IPS-NIHi7 (cell line): ENCODE measurements at regions not wholly inside any gene's neighbourhood (a gene's known extent, or its start where the extent isn't known, plus 50 kb on each side); places are given as distances from the start of the nearest gene placed in this dataset.
"Not testable (repeated sequence)": the region's sequence is repeated elsewhere in the genome, so short reads cannot be mapped to it uniquely, and the experiment has no call there.

Source experiments
- DNase-seq: peaks from one replicate; pipeline ENCODE4 v3.0.0; 2012; ENCODE audit warnings: mixed read lengths; ENCODE audit errors: extremely low spot score

DNA sequence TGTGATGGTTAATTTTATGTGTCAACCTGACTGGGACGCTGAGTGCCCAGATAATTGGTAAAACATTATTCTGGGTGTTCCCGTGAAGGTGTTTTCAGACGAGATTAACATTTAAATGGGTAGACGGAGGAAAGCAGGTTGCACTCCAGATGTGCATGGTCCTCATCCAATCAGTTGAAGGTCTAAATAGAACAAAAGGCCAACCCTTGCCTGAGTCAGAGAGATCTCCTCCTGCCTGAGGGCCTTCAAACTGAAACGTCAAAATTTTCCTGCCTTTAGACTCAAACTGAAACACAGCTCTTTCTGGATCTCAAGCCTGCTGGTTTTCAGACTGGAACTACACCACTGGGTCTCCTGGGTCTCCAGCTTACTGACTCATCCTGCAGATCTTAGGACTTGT is 73.5 kb downstream of the NPIPA8 start:
- not testable (repeated sequence) for DNase-seq

DNA sequence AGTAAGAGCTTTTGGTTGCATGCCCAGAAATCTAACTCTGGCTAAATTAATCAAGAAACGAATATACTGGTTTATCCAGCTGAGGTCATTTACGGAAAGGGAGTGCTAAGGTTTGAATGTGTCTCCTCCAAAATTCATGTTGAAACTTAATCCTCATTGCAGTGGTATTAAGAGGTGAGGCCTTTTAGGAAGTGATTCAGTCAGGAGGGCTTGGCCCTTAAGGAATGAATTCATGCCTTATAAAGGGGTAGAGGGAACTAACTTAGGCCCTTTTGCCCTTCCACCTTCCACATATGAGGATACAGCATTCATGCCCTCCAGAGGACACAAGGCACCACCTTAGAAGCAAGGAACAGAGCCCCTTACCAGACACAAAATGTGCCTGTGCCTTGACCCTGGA is 74.7 kb downstream of the NPIPA8 start:
- DNase-seq: not testable (repeated sequence)

DNA sequence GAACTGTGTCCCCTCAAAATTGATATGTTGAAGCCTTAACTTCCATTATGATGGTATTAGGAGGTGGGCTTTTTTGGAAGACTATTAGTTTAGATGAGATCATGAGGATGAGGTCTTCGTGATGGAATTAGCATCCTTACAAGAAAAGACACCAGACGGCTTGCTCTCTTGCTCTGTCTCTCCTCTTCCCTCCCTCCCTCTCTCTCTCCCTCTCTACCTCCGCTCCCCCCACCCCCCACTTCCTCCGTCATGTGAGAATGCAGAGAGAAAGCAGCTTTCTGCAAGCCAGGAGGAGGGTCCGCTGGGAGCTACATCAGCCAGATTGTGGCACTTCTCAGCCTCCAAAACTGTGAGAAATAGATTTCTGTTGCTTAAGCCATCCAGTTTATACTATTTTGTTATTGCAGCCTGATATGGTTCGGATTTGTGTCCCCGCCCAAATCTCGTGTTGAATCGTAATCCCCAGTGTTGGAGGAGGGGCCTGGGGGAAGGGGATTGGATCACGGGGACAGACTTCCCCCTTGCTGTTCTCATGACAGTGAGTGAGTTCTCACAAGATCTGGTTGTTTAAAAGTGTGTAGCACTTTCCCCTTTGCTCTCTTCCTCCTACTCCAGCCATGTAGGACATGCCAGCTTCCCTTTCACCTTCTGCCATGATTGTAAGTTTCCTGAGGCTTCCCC is 76.9 kb downstream of the NPIPA8 start:
- not testable (repeated sequence) for DNase-seq

DNA sequence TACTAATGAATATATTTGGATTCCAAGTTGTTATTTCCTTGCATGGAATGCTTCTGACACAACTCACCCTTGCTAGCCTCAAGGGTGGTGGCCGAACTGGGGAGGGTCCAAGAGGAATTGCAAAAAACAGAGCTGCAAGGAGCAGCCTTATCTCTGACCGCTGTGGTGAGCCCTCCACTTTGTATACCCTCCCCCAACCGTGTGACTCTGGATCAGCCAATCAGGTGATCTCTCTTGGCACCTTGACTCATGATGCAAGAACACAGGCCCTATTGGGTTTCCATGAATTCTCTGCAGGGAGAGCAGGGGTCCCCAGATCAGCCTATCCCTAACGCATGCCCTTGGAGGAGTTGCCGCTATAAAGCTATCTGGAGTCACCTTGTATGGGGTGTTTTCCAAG is 83.6 kb downstream of the NPIPA8 start:
- not testable (repeated sequence) for DNase-seq

DNA sequence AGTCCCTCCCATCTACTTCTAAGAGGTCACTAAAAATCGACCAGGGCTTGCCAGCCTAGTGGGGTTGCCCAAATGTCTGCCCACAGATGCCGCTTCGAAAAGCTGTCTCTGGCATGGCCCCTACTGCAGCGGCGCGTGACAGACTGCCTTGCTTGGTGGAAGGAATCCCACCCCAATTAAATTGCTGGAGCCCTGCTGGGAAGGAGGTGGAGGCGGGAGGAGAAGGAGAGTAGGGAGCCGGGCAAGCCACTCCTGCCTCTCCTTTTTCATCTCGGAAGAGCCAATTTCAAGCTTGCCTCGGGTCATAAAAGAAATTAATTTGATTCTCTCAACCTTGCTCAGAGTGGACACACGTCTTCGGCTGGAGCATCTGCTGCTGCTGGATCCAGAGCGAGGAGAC is 106.0 kb downstream of the NPIPA8 start:
- peak; percentile 15 for DNase-seq

DNA sequence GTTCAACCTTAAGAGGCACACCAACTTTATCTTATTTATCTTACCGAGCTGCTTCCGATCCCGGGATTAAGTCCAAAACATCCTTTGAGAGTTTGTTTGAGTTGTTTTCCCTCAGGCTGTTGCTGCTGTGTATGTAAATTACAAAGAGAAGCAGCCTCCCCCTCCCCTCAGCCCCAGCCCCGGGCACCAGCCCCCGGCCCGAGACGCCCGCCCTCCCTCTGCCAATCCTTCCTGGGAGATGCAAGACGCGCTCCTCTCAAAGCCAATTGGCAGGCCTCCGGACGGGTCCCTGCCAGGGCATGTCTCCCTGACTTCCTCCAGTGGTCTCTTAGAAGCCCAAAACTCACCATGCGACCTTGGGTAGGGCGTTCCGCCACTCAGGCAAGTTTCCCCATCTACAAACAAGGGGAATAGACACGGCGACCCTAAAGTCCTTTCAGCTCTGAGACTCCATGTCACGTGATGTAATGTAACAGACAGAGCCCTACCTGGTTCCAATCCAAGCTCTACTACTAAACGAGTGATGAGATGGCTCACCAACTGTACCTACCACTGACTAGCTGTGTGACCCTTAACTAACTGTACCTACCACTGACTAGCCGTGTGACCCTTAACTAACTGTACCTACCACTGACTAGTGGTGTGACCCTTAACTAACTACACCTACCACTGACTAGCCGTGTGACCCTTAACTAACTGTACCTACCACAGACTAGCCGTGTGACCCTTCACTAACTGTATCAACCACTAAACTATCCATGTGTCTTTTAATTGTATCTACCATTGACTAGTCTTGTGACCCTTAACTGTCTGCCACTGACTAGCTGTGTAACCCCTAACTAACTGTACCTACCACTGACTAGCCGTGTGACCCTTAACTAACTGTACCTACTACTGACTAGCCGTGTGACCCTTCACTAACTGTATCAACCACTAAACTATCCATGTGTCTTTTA is 114.2 kb downstream of the NPIPA8 start:
- not testable (repeated sequence) for DNase-seq

DNA sequence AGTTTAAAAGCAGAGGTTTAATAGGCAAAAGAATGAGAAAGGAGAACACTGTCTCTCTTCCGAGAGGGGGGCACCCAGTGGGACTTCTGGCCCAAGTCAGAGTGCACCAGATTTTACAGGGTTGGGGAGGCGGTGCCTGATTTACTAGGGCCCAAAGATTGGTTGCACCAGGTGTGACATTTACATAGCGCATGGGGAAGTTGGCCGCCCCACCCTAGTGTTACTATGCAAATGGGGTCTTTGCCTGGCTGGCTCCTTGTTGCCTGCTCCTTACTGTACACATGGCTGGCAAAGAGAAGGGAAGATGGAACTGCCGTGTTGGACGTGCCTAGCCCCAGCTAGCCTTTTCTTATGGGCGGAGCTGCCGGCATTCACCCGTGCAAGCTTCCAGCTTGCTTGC is 118.8 kb downstream of the NPIPA8 start:
- DNase-seq: not testable (repeated sequence)

DNA sequence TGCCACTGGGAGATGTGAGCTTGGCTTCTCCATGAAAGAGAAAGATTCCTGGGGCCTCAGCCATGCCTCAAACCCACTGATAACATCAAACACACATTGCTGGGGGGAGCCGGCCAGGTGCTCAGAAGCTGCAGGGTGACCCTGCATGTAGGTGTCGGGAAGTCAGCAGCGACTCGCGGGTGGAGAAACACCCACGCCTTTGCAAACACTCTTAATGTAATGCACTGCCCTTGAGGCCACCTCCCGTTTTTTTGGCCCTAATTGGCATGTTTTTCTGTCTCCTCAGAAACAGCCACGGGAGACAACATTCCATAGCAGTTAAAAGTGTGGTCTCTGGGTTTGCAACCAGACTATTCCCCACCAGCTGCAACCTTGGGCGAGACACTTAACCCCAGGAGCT is 119.7 kb downstream of the NPIPA8 start:
- DNase-seq: peak; percentile 2

DNA sequence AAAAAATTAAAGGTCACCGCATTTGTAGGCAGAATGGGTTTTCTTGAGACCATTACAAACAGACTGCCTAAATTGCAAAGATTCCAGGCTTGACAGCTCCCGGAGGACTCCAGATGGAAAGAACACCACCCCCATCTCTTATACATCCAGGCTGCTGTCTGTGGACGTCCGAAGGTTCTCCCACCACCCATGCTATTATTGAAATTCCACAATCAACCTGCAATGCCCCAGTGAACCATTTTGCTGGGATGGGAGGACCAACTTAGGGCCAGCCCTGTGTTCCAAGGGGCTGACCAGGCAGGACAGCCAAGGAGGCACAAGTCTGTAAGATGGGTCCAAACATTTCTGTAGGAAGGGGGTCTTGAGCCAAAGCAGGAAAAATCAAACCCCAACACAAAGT is 122.7 kb downstream of the NPIPA8 start:
- peak; percentile 7 for DNase-seq

DNA sequence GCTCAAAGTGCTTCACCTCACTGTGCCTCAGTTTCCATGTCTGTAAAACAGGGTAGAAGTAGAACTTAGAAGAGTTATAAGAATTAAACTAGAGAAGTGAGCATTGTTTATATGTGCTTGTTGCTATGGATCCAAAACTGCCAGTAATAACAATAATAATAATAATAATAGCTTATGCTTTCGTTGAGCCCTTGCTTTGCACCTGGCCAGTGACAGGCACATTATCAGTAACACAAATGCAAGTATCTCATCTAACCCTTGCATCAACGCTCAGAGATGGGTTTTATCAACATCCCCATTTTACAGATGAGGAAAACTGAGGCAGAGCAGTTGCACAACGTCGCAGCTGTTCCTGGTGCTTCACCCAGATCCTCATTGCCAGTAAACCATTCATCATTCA is 125.0 kb downstream of the NPIPA8 start:
- DNase-seq: not testable (repeated sequence)

DNA sequence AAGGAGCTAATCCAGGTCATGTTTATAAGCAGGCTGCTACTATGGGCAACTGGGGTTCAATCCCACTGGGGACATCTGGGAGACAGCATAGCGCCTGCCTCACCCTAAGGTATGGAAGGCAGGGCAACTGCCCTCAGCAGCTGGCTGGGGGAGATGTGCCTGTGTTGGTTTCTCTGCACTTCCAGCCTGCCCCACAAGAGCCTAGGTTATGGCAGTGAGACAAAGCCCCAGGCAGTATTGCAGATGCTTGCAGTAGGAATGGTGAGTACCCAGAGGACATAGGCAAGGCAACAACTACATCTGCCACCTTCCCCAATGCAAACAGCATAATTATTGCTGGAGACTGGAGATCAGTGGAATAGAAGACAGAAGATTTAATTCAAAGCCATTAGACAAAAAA is 131.8 kb downstream of the NPIPA8 start:
- not testable (repeated sequence) for DNase-seq

DNA sequence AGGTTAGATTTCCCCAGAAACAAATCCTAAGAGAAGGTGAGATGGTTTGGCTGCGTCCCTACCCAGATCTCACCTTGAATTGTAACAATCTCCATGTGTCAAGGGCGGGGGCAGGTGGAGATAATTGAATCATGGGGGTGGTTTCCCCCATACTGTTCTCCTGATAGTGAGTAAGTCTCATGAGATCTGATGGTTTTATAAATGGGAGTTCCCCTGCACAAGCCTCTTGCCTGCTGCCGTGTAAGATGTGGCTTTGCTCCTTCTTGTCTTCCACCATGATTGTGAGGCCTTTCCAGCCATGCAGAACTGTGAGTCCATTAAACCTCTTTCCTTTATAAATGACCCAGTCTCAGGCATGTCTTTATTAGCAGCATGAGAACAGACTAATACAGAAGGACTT is 132.2 kb downstream of the NPIPA8 start:
- not testable (repeated sequence) for DNase-seq

DNA sequence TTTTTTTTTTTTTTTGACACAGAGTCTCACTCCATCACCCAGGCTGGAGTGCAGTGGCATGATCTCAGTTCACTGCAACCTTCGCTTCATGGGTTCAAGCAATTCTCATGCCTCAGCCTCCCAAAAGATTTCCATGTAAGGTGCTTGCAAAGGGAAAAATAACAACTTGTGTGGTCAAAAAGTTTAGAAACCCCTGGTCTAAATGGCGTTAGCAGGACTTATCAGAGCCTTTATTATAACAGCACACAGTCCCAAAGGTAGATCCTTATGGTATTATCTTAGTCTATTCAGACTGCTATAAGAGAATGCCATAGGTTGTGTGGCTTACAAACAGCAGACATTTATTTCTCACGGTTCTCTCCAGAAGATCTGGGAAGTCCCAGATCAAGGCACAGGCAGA is 135.0 kb downstream of the NPIPA8 start:
- not testable (repeated sequence) for DNase-seq

DNA sequence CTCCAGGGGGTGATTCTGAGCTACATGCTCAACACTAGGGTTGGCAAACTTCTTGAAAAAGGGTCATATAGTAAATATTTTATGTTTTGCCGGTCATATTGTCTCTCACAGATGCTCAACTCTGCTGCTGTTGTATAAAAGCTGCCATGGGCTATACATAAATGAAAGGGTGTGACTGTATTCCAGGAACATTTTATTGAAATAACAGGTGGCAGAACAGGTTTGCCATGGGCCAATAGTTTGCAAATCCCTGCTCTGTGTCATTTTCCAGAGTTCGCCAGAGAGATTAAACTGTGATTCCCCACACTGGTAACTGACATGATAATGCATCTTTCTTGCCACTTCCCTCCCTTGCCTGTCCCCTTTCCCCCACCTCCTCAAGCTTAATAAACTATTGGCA is 144.1 kb downstream of the NPIPA8 start:
- not testable (repeated sequence) for DNase-seq

DNA sequence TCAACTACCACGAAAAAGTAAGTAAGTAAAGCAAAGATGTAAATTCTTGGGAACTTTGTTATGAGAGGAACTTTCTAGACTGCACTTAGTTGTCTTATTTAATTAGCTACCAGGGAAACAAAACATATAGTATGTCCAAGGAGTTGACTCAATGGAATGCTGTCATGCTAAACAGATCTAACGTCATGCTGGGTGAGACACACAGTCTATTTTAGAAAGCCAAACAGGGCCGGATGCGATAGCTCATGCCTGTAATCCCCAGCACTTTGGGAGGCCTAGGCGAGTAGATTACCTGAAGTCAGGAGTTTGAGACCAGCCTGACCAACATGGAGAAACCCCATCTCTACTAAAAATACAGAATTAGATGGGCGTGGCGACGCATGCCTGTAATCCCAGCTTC is 146.4 kb downstream of the NPIPA8 start:
- not testable (repeated sequence) for DNase-seq

DNA sequence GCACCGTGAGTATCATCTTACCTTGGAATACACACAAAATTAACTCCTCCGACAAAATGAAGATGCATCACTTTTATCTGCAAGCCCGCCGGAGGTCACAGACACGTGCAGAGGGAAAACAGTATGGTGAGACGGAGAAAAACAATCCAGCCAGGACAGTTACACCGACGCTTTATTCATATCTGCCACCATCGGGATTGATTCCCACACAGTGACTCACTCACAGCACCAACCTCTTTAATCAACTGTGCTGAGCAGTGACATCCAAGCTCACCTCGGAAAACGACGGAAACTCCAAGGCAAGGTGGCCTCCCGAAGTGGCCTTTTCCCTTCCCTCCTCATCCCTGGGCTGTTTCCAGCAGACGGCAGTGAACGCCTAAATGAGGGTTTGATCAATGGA is 151.8 kb downstream of the NPIPA8 start:
- not testable (repeated sequence) for DNase-seq

DNA sequence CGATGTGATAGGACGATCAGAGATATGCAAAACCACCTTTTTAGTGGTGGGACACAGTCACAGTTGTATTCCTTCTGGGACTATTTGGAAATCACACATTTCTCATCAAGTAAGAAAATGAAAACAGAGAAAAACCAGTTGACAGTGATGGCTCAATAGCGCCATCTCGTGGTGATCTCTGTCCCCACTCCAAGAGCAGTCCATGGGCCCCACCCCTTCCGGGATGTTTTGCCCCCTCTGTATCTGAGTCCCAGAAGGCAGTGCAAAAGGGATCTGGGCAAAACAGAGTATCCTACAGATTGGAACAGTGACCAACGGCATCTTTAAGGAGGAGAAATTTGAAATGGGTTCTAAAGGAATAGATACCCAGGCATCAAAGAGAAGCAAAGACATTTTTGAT is 155.5 kb downstream of the NPIPA8 start:
- DNase-seq: not testable (repeated sequence)

DNA sequence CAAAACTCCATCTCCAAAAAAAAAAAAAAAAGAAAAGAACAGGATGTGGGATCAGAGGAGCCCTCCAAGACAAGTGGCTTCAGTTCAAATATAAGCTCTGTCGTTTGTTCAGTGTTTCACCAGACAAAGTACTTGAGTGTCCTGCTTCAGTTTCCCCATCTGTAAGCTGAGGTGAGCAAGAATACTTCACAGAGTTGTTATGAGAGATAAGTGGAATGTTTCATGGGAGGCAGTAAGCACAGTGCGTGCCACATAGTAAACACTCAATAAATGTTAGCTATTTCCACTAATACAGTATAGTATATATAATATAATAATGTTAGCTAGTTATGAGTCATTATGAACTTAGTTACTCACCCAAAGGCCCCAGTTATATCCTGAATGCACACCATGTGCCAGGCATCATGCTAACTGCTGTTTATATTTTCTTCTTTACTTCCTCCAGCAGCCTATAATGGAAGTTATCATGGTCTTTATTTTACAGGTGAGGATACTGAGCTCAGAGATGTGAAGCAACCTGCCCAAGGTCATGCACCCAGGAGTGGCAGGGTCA is 162.5 kb downstream of the NPIPA8 start:
- not testable (repeated sequence) for DNase-seq

DNA sequence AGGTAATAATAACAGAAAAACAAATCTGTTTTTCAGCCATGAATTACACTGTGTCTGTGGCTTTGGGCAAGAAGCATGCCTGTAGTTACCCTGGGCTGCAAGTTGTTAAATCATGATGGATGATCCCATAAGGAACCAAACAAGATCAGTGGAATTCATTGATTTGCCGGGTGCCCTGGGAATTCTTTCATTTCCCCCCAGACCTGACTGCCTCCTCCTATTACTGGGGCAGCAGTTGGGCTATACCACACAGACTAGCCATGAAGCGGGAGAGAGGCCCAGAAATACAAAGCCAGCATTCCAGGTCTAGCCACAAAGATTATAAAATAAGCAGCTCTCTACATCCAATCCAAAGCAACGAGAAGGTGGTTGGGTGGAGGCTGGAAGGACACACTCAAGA is 174.2 kb downstream of the NPIPA8 start:
- not testable (repeated sequence) for DNase-seq

DNA sequence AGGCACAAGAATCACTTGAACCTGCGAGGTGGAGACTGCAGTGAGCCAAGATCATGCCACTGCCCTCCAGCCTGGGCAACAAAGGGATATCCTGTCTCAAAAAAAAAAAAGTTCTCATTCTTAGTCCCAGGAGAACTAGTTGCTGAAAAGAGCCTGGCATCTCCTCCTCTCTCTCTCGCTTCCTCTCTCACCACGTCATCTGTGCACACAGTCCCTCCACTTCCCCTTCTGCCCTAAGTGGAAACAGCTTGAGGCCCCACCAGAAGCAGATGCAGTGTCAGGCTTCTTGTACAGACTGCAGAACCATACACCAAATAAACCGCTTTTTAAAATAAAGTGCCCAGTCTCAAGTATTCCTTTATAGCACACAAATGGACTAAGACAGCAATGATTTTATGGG is 175.3 kb downstream of the NPIPA8 start:
- DNase-seq: not testable (repeated sequence)

DNA sequence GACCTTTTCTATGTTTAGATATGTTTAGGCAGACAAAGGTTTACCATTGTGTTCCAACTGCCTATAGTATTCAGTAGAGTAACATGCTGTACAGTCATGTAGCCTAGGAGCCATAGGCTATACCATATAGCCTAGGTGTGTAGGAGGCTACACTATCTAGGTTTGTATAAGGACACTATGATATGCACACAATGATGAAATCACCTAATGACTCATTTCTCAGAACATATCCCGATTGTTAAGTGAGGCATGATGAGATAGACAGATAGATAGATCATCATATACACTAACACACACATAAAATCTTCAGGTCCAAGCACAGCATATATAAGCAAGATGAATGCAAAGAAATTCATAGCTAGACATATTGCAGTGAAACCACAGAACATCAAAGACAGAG is 177.4 kb downstream of the NPIPA8 start:
- DNase-seq: not testable (repeated sequence)

DNA sequence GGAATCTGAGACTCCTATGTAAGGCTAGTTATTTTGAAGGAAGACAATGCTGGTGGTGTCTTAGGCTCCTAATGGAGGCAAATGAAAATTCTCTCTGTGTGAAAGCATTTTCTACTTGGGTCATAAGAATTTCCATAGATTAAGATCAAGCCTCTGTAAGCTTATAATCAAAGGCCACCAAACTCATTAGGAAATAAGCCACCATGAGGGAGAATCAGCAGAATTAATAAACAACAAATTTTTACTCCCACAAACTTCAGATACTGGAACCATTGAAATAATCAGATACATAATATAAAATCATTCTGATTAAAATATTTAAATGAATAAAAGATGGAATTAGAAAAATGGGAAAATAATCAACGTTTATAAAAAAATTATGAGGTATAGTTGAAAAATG is 178.7 kb downstream of the NPIPA8 start:
- not testable (repeated sequence) for DNase-seq
